ENCODE measurements at regions not wholly inside any gene's neighbourhood (a gene's known extent, or its start where the extent isn't known, plus 50 kb on each side); places are given as distances from the start of the nearest gene placed in this dataset.
"Not testable (repeated sequence)": the region's sequence is repeated elsewhere in the genome, so short reads cannot be mapped to it uniquely, and the experiment has no call there.

DNA sequence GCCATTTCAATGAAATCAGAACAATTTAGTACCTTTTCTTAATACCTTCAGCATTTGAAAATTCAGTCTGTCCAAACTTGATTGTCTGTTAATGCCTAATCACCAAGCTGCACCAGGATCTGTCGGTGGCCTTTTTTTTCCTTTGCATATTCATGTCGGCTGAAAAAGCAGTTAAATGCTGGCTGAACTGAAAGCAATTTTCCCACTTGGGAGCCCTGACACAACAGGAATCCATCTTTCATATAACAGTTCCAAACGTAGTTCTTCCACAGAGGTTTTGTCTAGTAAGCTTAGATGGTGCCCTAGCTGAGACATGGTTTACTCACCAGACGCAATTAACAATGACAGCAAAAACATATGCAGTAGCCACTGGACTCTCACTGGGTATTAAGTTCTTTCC lies 83.6 kb upstream of the CHCHD3 start (continued):
- TF ChIP-seq SUPT20H (IDR thresholded peaks at IDR 0.05; ENCODE audit: borderline replicate concordance, control insufficient read depth, low read depth, low read length), result no peak

GRCh38 chr7:133167300-133167699 lies 85.4 kb upstream of the CHCHD3 start:
- Histone ChIP-seq H3K4me2 (ENCODE audit: control insufficient read depth, insufficient read depth) (no peak overlapping the region), H3K9ac (ENCODE audit: control insufficient read depth, insufficient read depth, low read length) (no peak overlapping the region), H4K20me1 (ENCODE audit: control insufficient read depth, insufficient read depth) (no peaks in the 10 kb centered on the region), H3K9me3 (replicated peaks; ENCODE audit: control insufficient read depth, insufficient read depth, low read length) (no peaks in the 10 kb centered on the region), H3K4me3 (no peak overlapping the region), H3K79me2 (ENCODE audit: control insufficient read depth, insufficient read depth, low read length) (no peaks in the 10 kb centered on the region), H3K36me3 (ENCODE audit: control insufficient read depth in 2 of 2, insufficient read depth in 2 of 2, low read length in 1 of 2) (no peaks in the 10 kb centered on the region), H3K27me3 (replicated peaks in 1 of 2; ENCODE audit: control insufficient read depth in 2 of 2, insufficient read depth in 2 of 2, low read length in 1 of 2) (peaks cover 0 to 2% of the 10 kb centered on the region in 2 experiments; a peak in 3 of 4 replicates), H3K27ac (ENCODE audit: control insufficient read depth, insufficient read depth) (no peak overlapping the region), H3K4me1 (ENCODE audit: control insufficient read depth, insufficient read depth, low read length) (no peaks in the 10 kb centered on the region), H2AFZ (ENCODE audit: control insufficient read depth, low read depth, low read length) (no peak overlapping the region)
- no peak for DNase-seq (ENCODE audit: low read depth, low spot score)
- FAIRE-seq, result no peak
- ChIA-PET CTCF (no interaction called here), SMC1A (ENCODE audit: uncharacterized antibody, unreplicated experiment) (no interaction called here), POLR2A (no interaction called here), RAD21 (ENCODE audit: unreplicated experiment) (no interaction called here)
- TF ChIP-seq ETV6 (conservative IDR thresholded peaks at IDR 0.05 in 1 of 2, IDR thresholded peaks at IDR 0.05 in 1 of 2; ENCODE audit: borderline replicate concordance in 1 of 2, low read depth in 1 of 2) (no peak), SMC3 (IDR thresholded peaks at IDR 0.05; ENCODE audit: borderline replicate concordance, low read length) (no peak), FOS (IDR thresholded peaks at IDR 0.05; ENCODE audit: borderline replicate concordance, extremely low read depth, insufficient read length) (no peak), ZBED1 (IDR thresholded peaks at IDR 0.05; ENCODE audit: borderline replicate concordance) (no peak), MEF2A (IDR thresholded peaks at IDR 0.05; ENCODE audit: insufficient read depth, low read depth, low read length) (no peak), TARDBP (IDR thresholded peaks at IDR 0.05; ENCODE audit: borderline replicate concordance) (no peak), CBX3 (IDR thresholded peaks at IDR 0.05; ENCODE audit: borderline replicate concordance, low read depth) (no peak), STAT1 (conservative IDR thresholded peaks at IDR 0.05) (no peak), EED (IDR thresholded peaks at IDR 0.05; ENCODE audit: low read depth) (no peak)
- TF ChIP-seq, protein P1, sequence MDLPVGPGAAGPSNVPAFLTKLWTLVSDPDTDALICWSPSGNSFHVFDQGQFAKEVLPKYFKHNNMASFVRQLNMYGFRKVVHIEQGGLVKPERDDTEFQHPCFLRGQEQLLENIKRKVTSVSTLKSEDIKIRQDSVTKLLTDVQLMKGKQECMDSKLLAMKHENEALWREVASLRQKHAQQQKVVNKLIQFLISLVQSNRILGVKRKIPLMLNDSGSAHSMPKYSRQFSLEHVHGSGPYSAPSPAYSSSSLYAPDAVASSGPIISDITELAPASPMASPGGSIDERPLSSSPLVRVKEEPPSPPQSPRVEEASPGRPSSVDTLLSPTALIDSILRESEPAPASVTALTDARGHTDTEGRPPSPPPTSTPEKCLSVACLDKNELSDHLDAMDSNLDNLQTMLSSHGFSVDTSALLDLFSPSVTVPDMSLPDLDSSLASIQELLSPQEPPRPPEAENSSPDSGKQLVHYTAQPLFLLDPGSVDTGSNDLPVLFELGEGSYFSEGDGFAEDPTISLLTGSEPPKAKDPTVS (IDR thresholded peaks at IDR 0.05; ENCODE audit: low read depth, low read length), result no peak
- TF ChIP-seq, protein P2, sequence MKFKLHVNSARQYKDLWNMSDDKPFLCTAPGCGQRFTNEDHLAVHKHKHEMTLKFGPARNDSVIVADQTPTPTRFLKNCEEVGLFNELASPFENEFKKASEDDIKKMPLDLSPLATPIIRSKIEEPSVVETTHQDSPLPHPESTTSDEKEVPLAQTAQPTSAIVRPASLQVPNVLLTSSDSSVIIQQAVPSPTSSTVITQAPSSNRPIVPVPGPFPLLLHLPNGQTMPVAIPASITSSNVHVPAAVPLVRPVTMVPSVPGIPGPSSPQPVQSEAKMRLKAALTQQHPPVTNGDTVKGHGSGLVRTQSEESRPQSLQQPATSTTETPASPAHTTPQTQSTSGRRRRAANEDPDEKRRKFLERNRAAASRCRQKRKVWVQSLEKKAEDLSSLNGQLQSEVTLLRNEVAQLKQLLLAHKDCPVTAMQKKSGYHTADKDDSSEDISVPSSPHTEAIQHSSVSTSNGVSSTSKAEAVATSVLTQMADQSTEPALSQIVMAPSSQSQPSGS (IDR thresholded peaks at IDR 0.05; ENCODE audit: low read length), result no peak
- ATAC-seq, result no peak
- no TSS peak for BruUV-seq (replicated peaks)
- 85% methylated on average over 5 of the region's 5 CpGs for WGBS (ENCODE audit: insufficient coverage, insufficient replicate concordance, low lambda C conversion rate, missing lambda C conversion rate)
- intact Hi-C loops (cut with micrococcal nuclease; ENCODE audit: unreplicated experiment) (no loop called here), in situ Hi-C loops (cut with MboI) (no loop called here)

- POLR2A ChIA-PET; H3K9ac ChIP-seq (ENCODE audit: control insufficient read depth, insufficient read depth, low read length); H2AFZ ChIP-seq (ENCODE audit: control insufficient read depth, low read depth, low read length); H3K27ac ChIP-seq (ENCODE audit: control insufficient read depth, insufficient read depth); DNase-seq (ENCODE audit: low read depth, low spot score); H3K79me2 ChIP-seq (ENCODE audit: control insufficient read depth, insufficient read depth, low read length); CTCF ChIA-PET; H3K36me3 ChIP-seq (ENCODE audit: control insufficient read depth in 2 of 2, insufficient read depth in 2 of 2, low read length in 1 of 2); ATAC-seq; H3K27me3 ChIP-seq (replicated peaks in 1 of 2; ENCODE audit: control insufficient read depth in 2 of 2, insufficient read depth in 2 of 2, low read length in 1 of 2); RAD21 ChIA-PET (ENCODE audit: unreplicated experiment); H3K4me1 ChIP-seq (ENCODE audit: control insufficient read depth, insufficient read depth, low read length); H3K4me3 ChIP-seq; FAIRE-seq; intact Hi-C loops (cut with micrococcal nuclease; ENCODE audit: unreplicated experiment); H3K9me3 ChIP-seq (replicated peaks; ENCODE audit: control insufficient read depth, insufficient read depth, low read length); in situ Hi-C loops (cut with MboI); H3K4me2 ChIP-seq (ENCODE audit: control insufficient read depth, insufficient read depth); BruUV-seq (replicated peaks); H4K20me1 ChIP-seq (ENCODE audit: control insufficient read depth, insufficient read depth): not testable (repeated sequence)
- SMC1A ChIA-PET (ENCODE audit: uncharacterized antibody, unreplicated experiment), result interaction anchor here (1.5 kb wide), 1 partner anchor 14 kb away, joined by 3 read pairs; no protein-coding TSS in a partner anchor
- whole genome bisulfite sequencing (ENCODE audit: insufficient coverage, insufficient replicate concordance, low lambda C conversion rate, missing lambda C conversion rate), result 53% methylated on average over 10 of the region's 11 CpGs
These were observed 83.6 kb upstream of the EXOC4 start for GRCh38 chr7:133169167-133169822.

All from GM12878 (cell line).